ENCODE measurements at regions not wholly inside any gene's neighbourhood (a gene's known extent, or its start where the extent isn't known, plus 50 kb on each side); places are given as distances from the start of the nearest gene placed in this dataset.

DNA sequence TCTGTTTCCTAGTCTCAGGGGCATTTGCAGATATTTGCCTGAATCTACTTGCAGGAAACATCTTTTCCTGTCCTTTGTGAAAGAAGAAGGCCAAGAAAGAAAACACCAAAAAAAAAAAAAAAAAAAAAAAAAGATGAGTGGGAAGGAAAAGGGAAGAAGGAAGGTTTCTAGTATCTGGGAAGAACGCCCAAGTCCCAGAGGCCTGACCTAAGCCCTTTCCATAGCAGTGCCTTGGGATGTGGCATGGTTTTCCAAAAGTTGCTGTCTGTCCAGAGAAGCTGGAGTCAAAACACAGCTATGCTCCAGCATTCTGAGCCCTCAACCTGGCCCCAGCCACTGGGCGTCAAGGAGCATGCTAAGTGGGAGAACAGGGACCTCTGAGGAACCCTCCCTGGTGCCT lies 123.5 kb downstream of the INHBB start:
- Histone ChIP-seq H3K9me3 (peaks cover 3% of the 10 kb centered on the region), H3K27ac (peak overlapping the region; percentile 87), H3K4me3 (no peak overlapping the region), H3K27me3 (ENCODE audit: low read depth) (no peaks in the 10 kb centered on the region), H3K36me3 (no peaks in the 10 kb centered on the region), H3K4me1 (peaks cover 45% of the 10 kb centered on the region)
- intact Hi-C loops (cut with DNase I): no loop called here
- TF ChIP-seq, protein P1, sequence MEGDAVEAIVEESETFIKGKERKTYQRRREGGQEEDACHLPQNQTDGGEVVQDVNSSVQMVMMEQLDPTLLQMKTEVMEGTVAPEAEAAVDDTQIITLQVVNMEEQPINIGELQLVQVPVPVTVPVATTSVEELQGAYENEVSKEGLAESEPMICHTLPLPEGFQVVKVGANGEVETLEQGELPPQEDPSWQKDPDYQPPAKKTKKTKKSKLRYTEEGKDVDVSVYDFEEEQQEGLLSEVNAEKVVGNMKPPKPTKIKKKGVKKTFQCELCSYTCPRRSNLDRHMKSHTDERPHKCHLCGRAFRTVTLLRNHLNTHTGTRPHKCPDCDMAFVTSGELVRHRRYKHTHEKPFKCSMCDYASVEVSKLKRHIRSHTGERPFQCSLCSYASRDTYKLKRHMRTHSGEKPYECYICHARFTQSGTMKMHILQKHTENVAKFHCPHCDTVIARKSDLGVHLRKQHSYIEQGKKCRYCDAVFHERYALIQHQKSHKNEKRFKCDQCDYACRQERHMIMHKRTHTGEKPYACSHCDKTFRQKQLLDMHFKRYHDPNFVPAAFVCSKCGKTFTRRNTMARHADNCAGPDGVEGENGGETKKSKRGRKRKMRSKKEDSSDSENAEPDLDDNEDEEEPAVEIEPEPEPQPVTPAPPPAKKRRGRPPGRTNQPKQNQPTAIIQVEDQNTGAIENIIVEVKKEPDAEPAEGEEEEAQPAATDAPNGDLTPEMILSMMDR (IDR thresholded peaks at IDR 0.05): no peak
- ATAC-seq (no peak), DNase-seq (peak; percentile 5)

DNA sequence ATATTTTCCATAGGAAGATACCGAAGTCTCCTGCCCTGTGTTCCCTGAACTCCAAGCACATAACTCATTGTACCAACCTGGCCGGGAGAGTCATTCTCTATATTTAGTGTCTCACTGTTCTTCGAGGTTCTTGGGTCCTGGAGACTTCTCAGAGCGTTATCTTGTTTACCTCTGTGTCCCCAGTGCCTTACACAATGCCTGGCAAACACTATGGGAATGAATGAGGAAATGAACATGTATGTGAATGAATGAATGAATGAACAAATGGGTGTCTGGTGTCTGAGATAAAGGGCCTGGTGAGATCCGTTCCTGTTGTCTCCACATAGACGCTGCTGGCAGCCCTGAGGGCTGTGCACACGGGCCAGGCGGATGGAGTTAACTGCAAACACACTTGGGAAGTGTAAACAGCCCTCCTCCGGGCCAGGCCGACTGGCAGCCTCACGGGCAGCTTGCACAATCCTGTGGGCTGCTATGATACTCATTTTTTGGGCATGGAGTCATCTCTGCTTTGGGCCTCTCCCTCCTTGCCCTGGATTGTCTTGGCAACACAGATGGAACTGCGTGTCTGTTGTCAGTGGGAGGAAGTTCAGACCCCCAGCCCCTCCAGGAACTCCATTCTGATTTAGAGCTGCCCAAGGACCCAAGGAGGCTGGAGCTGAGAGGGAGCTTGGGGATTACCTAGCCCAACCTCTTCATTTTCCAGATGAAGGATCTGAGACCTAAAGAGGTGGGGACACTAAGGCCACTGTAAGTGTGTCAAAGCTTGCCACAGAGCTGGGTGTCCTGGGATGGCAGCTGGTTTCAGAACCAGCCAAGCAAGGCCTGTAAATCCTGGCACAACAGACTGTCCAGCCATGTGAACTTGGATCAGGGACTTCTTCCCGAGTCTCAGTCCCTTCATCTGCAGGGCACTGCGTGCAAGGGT lies 124.4 kb downstream of the INHBB start:
- H3K4me1 ChIP-seq: peaks cover 45% of the 10 kb centered on the region

DNA sequence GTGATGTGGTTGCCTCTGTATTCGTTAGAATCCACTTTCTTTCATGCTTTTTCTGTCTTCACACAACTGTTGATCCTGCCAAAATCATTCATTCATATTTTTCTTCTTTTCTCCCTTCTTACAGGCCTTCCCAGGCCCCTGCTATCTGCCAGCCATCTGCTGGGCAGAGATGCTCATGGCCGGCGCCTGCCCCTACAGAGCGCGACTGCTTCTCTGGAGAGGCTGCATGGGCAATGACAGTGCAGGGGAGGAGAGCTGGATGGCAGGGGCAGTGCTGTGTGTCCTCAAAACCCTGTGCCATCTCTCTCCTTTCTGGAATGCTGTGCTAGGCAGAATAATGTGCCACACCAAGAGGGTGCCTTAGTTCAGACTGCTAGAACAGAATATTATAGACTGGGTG lies 125.2 kb downstream of the INHBB start:
- intact Hi-C loops (cut with DNase I): no loop called here
- Histone ChIP-seq H3K9me3 (peaks cover 3% of the 10 kb centered on the region), H3K4me1 (peaks cover 45% of the 10 kb centered on the region), H3K27ac (peak overlapping the region; percentile 87), H3K36me3 (no peaks in the 10 kb centered on the region), H3K27me3 (ENCODE audit: low read depth) (no peaks in the 10 kb centered on the region), H3K4me3 (no peak overlapping the region)
- ATAC-seq (no peak), DNase-seq (no peak)
- TF ChIP-seq, protein P1 (IDR thresholded peaks at IDR 0.05): no peak

More for the DNA sequence above, 124.4 kb downstream of the INHBB start:
- DNase-seq: peak; percentile 89
- TF ChIP-seq, protein P1 (IDR thresholded peaks at IDR 0.05): no peak
- H3K27ac ChIP-seq: peak overlapping the region; percentile 87
- H3K36me3 ChIP-seq: no peaks in the 10 kb centered on the region
- no peak overlapping the region for H3K4me3 ChIP-seq
- intact Hi-C loops (cut with DNase I): no loop called here
- peak; percentile 93 to 94 for ATAC-seq
- H3K27me3 ChIP-seq (ENCODE audit: low read depth): no peaks in the 10 kb centered on the region
- H3K9me3 ChIP-seq: peaks cover 3% of the 10 kb centered on the region

DNA sequence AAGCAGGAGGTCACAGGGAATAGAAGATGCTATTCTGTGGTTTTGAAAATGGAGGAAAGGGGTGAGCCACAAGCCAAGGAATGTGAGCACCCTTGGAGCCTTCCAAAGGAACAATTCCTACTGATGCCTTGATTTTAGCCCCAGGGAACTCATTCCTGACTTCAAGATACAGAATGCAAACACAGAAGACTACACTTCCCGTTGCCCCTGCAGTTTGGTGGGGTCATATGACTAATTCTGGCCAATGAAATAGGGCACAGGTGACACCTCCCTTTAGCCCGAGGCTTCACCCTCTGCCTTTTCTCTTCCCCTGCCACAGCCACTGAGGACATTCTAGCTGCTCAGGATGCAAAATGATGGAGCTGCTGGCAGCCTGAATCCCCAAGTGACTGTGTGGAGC lies 126.1 kb downstream of the INHBB start:
- intact Hi-C loops (cut with DNase I): no loop called here
- Histone ChIP-seq H3K27ac (no peak overlapping the region), H3K27me3 (ENCODE audit: low read depth) (no peaks in the 10 kb centered on the region), H3K36me3 (no peaks in the 10 kb centered on the region), H3K4me3 (no peak overlapping the region), H3K4me1 (peaks cover 45% of the 10 kb centered on the region), H3K9me3 (peaks cover 3% of the 10 kb centered on the region)
- no peak for DNase-seq
- TF ChIP-seq, protein P1 (IDR thresholded peaks at IDR 0.05): no peak
- no peak for ATAC-seq

DNA sequence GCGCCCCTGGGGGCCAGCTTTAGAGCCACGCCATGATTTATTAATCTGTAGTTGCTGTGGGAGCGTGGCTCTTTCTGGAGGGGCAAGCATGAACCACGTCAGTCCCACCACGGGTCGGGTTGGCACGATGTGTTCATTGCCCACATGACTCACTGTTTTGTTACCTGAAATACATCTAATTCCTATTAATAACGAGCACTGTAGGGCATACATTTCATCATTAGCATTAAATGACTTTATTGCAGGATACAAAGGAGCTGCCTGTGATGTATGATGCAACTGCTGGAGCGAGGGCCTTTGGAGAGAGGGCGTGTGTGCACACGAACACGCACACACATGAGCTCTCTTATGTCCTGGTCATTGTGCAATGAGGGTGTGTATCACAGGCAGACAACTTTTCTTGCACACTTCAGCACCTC lies 127.0 kb downstream of the INHBB start:
- peaks cover 3% of the 10 kb centered on the region for H3K9me3 ChIP-seq
- no peaks in the 10 kb centered on the region for H3K27me3 ChIP-seq (ENCODE audit: low read depth)
- DNase-seq (no peak), ATAC-seq (peak; percentile 24 to 31)
- no peak overlapping the region for H3K4me3 ChIP-seq
- H3K36me3 ChIP-seq: no peaks in the 10 kb centered on the region
- intact Hi-C loops (cut with DNase I): no loop called here
- peaks cover 45% of the 10 kb centered on the region for H3K4me1 ChIP-seq
- peak overlapping the region; percentile 53 for H3K27ac ChIP-seq
- TF ChIP-seq, protein P1 (IDR thresholded peaks at IDR 0.05): no peak
